ENCODE measurements at regions not wholly inside any gene's neighbourhood (a gene's known extent, or its start where the extent isn't known, plus 50 kb on each side); places are given as distances from the start of the nearest gene placed in this dataset.
"Not testable (repeated sequence)": the region's sequence is repeated elsewhere in the genome, so short reads cannot be mapped to it uniquely, and the experiment has no call there.

DNA sequence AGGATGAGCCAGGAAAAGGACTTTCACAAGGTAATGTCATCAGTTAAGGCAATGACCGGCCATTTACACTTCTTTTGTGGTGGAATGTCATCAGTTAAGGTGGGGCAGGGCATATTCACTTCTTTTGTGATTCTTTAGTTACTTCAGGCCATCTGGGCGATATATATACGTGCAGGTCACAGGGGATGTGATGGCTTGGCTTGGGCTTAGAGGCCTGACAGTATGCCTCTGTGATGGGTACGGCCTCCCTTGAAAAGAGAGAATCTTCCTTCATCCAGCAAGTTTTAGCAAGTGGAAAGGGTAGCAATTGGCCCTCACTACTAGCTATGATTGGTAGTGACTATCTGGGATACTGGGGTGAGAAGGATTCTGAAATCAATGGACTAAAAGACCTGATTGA lies 456.4 kb downstream of the SHISA9 start:
- not testable (repeated sequence) for TF ChIP-seq POLR2A, POLR2AphosphoS5 (IDR thresholded peaks at IDR 0.05; ENCODE audit: low read depth, low read length)
